H9 (cell line): ENCODE measurements at regions not wholly inside any gene's neighbourhood (a gene's known extent, or its start where the extent isn't known, plus 50 kb on each side); places are given as distances from the start of the nearest gene placed in this dataset.

ENCODE experiments used
- DNase-seq: peaks from one replicate; pipeline ENCODE4 v3.0.0-alpha.2; 2017
- H2AFZ ChIP-seq: one replicate; pipeline ENCODE4 v1.6.1; 2013; ENCODE audit warnings: mild to moderate bottlenecking, low read length, control low read depth, moderate library complexity
- H2AK5ac ChIP-seq: 2 replicates; pipeline ENCODE4 v1.6.1; 2013; ENCODE audit warnings: low read length, control low read depth, mixed read lengths; ENCODE audit not compliant: insufficient read length
- H2BK120ac ChIP-seq: one replicate; pipeline ENCODE4 v1.6.1; 2013; ENCODE audit warnings: low read depth, mild to moderate bottlenecking, low read length, control low read depth, inconsistent platforms; ENCODE audit not compliant: poor library complexity, severe bottlenecking
- H2BK12ac ChIP-seq: 2 replicates; pipeline ENCODE4 v1.6.1; 2013; ENCODE audit warnings: low read length, control low read depth, mixed read lengths, low read depth; ENCODE audit not compliant: insufficient read length
- H2BK15ac ChIP-seq: 2 replicates; pipeline ENCODE4 v1.6.1; 2013; ENCODE audit warnings: low read depth, low read length, control low read depth
- H2BK20ac ChIP-seq: one replicate; pipeline ENCODE4 v1.6.1; 2013; ENCODE audit warnings: low read depth, mild to moderate bottlenecking, low read length, control low read depth, inconsistent platforms; ENCODE audit not compliant: poor library complexity, severe bottlenecking
- H2BK5ac ChIP-seq: 2 replicates; pipeline ENCODE4 v1.6.1; 2013; ENCODE audit warnings: low read length, control low read depth, mixed read lengths; ENCODE audit not compliant: insufficient read length
- H3K14ac ChIP-seq: 2 replicates; pipeline ENCODE4 v1.6.1; 2013; ENCODE audit warnings: low read length, control low read depth; ENCODE audit not compliant: insufficient read depth
- H3K18ac ChIP-seq: 2 replicates; pipeline ENCODE4 v1.6.1; 2013; ENCODE audit warnings: low read depth, mild to moderate bottlenecking, mixed read lengths, low read length, control low read depth; ENCODE audit not compliant: insufficient read length
- H3K23ac ChIP-seq: 2 replicates; pipeline ENCODE4 v1.6.1; 2013; ENCODE audit warnings: low read length, control low read depth, mixed read lengths, low read depth; ENCODE audit not compliant: insufficient read length
- H3K23me2 ChIP-seq: 2 replicates; pipeline ENCODE4 v1.6.1; 2013; ENCODE audit warnings: low read depth, mild to moderate bottlenecking, mixed read lengths, low read length, control low read depth; ENCODE audit not compliant: insufficient read length, poor library complexity, severe bottlenecking
- H3K27ac ChIP-seq: 2 replicates; pipeline ENCODE4 v1.5.1; 2013; ENCODE audit warnings: low read length, control low read depth, mixed read lengths, low read depth; ENCODE audit not compliant: insufficient read length
- H3K27me3 ChIP-seq: 2 replicates; pipeline ENCODE4 v1.6.1; 2013; ENCODE audit warnings: low read length, control low read depth, inconsistent platforms; ENCODE audit not compliant: insufficient read depth
- H3K4ac ChIP-seq: 2 replicates; pipeline ENCODE4 v1.6.1; 2013; ENCODE audit warnings: low read depth, mild to moderate bottlenecking, control low read depth, inconsistent platforms, low read length, moderate library complexity
- H3K4me1 ChIP-seq: 2 replicates; pipeline ENCODE4 v1.6.1; 2013; ENCODE audit warnings: low read length, control low read depth, inconsistent platforms; ENCODE audit not compliant: insufficient read depth
- H3K4me2 ChIP-seq: 2 replicates; pipeline ENCODE4 v1.6.1; 2013; ENCODE audit warnings: low read length, control low read depth, mixed read lengths; ENCODE audit not compliant: insufficient read length, insufficient read depth
- H3K56ac ChIP-seq: 2 replicates; pipeline ENCODE4 v1.6.1; 2013; ENCODE audit warnings: low read depth, mild to moderate bottlenecking, mixed read lengths, low read length, control low read depth; ENCODE audit not compliant: insufficient read length
- H3K79me1 ChIP-seq: 2 replicates; pipeline ENCODE4 v1.6.1; 2013; ENCODE audit warnings: low read depth, mild to moderate bottlenecking, moderate library complexity, low read length, control low read depth, inconsistent platforms; ENCODE audit not compliant: insufficient read depth, poor library complexity, severe bottlenecking
- H3K79me2 ChIP-seq: 2 replicates; pipeline ENCODE4 v1.6.1; 2013; ENCODE audit warnings: low read length, control low read depth, inconsistent platforms; ENCODE audit not compliant: insufficient read depth
- H3K9ac ChIP-seq: 2 replicates; pipeline ENCODE4 v1.6.1; 2013; ENCODE audit warnings: low read length, control low read depth, mixed read lengths; ENCODE audit not compliant: insufficient read length; ENCODE audit errors: extremely low read depth
- H3K9me3 ChIP-seq: one replicate; pipeline ENCODE4 v1.6.1; 2013; ENCODE audit warnings: low read depth, low read length, inconsistent platforms; ENCODE audit not compliant: control insufficient read depth
- H3T11ph ChIP-seq: one replicate; pipeline ENCODE4 v1.6.1; 2013; ENCODE audit warnings: mild to moderate bottlenecking, low read length, control low read depth, inconsistent platforms
- H4K20me1 ChIP-seq: one replicate; pipeline ENCODE4 v1.6.1; 2013; ENCODE audit not compliant: control insufficient read depth, insufficient read length, insufficient read depth
- H4K5ac ChIP-seq: 2 replicates; pipeline ENCODE4 v1.6.1; 2013; ENCODE audit warnings: low read depth, mild to moderate bottlenecking, mixed read lengths, low read length, control low read depth; ENCODE audit not compliant: insufficient read length
- H4K8ac ChIP-seq: replicated peaks from 2 replicates; pipeline ENCODE4 v1.6.1; 2013; ENCODE audit warnings: low read length, control low read depth, mixed read lengths, low read depth; ENCODE audit not compliant: insufficient read length
- H4K91ac ChIP-seq: 2 replicates; pipeline ENCODE4 v1.6.1; 2013; ENCODE audit warnings: low read depth, mild to moderate bottlenecking, moderate library complexity, mixed read lengths, low read length, control low read depth; ENCODE audit not compliant: insufficient read length
- H3K27ac Mint-ChIP-seq, 3 experiments: 2 replicates in 2 of 3; 3 replicates in 1 of 3; pipeline ENCODE4 v1.8.0; 2020 to 2021; ENCODE audit warnings: mixed read lengths in 3 of 3, mild to moderate bottlenecking in 1 of 3, moderate library complexity in 1 of 3
- H3K27me3 Mint-ChIP-seq: 2 replicates; pipeline ENCODE4 v1.8.0; 2021; ENCODE audit warnings: low read depth, mild to moderate bottlenecking, moderate library complexity, mixed read lengths
- H3K36me3 Mint-ChIP-seq, 3 experiments: 2 replicates in 2 of 3; 3 replicates in 1 of 3; pipeline ENCODE4 v1.8.0; 2020 to 2021; ENCODE audit warnings: low read depth in 3 of 3, mixed read lengths in 3 of 3; ENCODE audit not compliant: insufficient read depth in 1 of 3
- H3K4me1 Mint-ChIP-seq, 2 experiments: 2 replicates each; pipeline ENCODE4 v1.8.0; 2020; ENCODE audit warnings: mixed read lengths in 2 of 2
- H3K4me3 Mint-ChIP-seq, 2 experiments: 2 replicates in 1 of 2; 3 replicates in 1 of 2; pipeline ENCODE4 v1.8.0; 2020 to 2021; ENCODE audit warnings: mild to moderate bottlenecking in 2 of 2, mixed read lengths in 2 of 2, moderate library complexity in 1 of 2
- H3K9me3 Mint-ChIP-seq, 2 experiments: 2 replicates in 1 of 2; 3 replicates in 1 of 2; pipeline ENCODE4 v1.8.0; 2020; ENCODE audit warnings: mild to moderate bottlenecking in 2 of 2, mixed read lengths in 2 of 2, moderate library complexity in 1 of 2
- WGBS: extraction: QIAGEN DNeasy Blood & Tissue Kit; methylation state at CpG from one replicate; pipeline ENCODE4 v1.1.7; 2013; ENCODE audit warnings: missing lambda C conversion rate, low lambda C conversion rate, mixed read lengths; ENCODE audit not compliant: insufficient read length; ENCODE audit errors: extremely low coverage; 5-methylcytosine and 5-hydroxymethylcytosine counted together
- TF ChIP-seq, protein P1 (sequence below): fragments of 200-600 bp; sonication (generic); conservative IDR thresholded peaks from 3 replicates; pipeline ENCODE4 v1.8.0; 2021; ENCODE audit warnings: antibody characterized with exemption, mild to moderate bottlenecking

- no peak overlapping the region; a peak in 1 of 7 replicates for H3K27ac Mint-ChIP-seq
- H2BK120ac ChIP-seq, result no peak overlapping the region
- H3K4ac ChIP-seq, result no peak overlapping the region
- H3K23me2 ChIP-seq, result no peaks in the 10 kb centered on the region
- peaks cover 24 to 40% of the 10 kb centered on the region in 2 experiments for H3K4me1 Mint-ChIP-seq
- H4K20me1 ChIP-seq, result no peaks in the 10 kb centered on the region
- TF ChIP-seq, protein P1, sequence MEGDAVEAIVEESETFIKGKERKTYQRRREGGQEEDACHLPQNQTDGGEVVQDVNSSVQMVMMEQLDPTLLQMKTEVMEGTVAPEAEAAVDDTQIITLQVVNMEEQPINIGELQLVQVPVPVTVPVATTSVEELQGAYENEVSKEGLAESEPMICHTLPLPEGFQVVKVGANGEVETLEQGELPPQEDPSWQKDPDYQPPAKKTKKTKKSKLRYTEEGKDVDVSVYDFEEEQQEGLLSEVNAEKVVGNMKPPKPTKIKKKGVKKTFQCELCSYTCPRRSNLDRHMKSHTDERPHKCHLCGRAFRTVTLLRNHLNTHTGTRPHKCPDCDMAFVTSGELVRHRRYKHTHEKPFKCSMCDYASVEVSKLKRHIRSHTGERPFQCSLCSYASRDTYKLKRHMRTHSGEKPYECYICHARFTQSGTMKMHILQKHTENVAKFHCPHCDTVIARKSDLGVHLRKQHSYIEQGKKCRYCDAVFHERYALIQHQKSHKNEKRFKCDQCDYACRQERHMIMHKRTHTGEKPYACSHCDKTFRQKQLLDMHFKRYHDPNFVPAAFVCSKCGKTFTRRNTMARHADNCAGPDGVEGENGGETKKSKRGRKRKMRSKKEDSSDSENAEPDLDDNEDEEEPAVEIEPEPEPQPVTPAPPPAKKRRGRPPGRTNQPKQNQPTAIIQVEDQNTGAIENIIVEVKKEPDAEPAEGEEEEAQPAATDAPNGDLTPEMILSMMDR, result no peak
- no peak overlapping the region for H3K4me3 Mint-ChIP-seq
- H3T11ph ChIP-seq, result no peak overlapping the region
- H3K79me1 ChIP-seq, result no peaks in the 10 kb centered on the region
- H3K4me2 ChIP-seq, result no peak overlapping the region
- H3K9ac ChIP-seq, result no peak overlapping the region
- no peak overlapping the region for H4K8ac ChIP-seq
- no peak overlapping the region for H2BK12ac ChIP-seq
- H4K5ac ChIP-seq, result no peak overlapping the region
- H3K56ac ChIP-seq, result no peak overlapping the region
- H3K18ac ChIP-seq, result no peak overlapping the region
- H3K27ac ChIP-seq, result no peak overlapping the region
- WGBS, result no CpG with 5 or more reads among the region's 2 CpGs
- H3K27me3 ChIP-seq, result no peaks in the 10 kb centered on the region
- H4K91ac ChIP-seq, result no peak overlapping the region
- no peaks in the 10 kb centered on the region for H3K9me3 ChIP-seq
- H2AFZ ChIP-seq, result no peak overlapping the region
- no peak overlapping the region for H2BK5ac ChIP-seq
- no peaks in the 10 kb centered on the region for H3K9me3 Mint-ChIP-seq
- no peak for DNase-seq
- no peak overlapping the region for H3K14ac ChIP-seq
- no peak overlapping the region for H2BK20ac ChIP-seq
- H3K79me2 ChIP-seq, result no peaks in the 10 kb centered on the region
- no peak overlapping the region for H2AK5ac ChIP-seq
- H3K4me1 ChIP-seq, result no peaks in the 10 kb centered on the region; the same call in 1 of the 2 replicates
- H3K27me3 Mint-ChIP-seq, result peaks cover 3% of the 10 kb centered on the region
- no peak overlapping the region for H2BK15ac ChIP-seq
- H3K36me3 Mint-ChIP-seq, result no peaks in the 10 kb centered on the region
- no peak overlapping the region for H3K23ac ChIP-seq
Observed at GRCh38 chr5:168137265-168137664, 154.2 kb upstream of the WWC1 start.
